AG04450 (cell line): ENCODE measurements at regions not wholly inside any gene's neighbourhood (a gene's known extent, or its start where the extent isn't known, plus 50 kb on each side); places are given as distances from the start of the nearest gene placed in this dataset.

Source experiments
- CTCF ChIA-PET: fragments of 300-600, 350-600 bp; formaldehyde crosslinking; extraction: SDS; loops from one replicate; lab custom pipeline; 2022; ENCODE audit warnings: antibody characterized with exemption, inconsistent platforms; lab: Charles Lee
- POLR2A ChIA-PET: fragments of 350-600 bp; formaldehyde crosslinking; extraction: SDS; loops from one replicate; lab custom pipeline; 2021; ENCODE audit warnings: antibody characterized with exemption, inconsistent platforms; lab: Yijun Ruan, JAX
- DNase-seq: peaks from one replicate; pipeline ENCODE4 v3.0.0-alpha.2; 2011; ENCODE audit warnings: low read depth, low spot score
- H3K27ac ChIP-seq: one replicate; pipeline ENCODE4 v1.5.1; 2012; ENCODE audit warnings: low read depth, low read length, control low read depth
- H3K27me3 ChIP-seq: one replicate; pipeline ENCODE4 v1.6.0; 2012; ENCODE audit warnings: low read length; ENCODE audit not compliant: control insufficient read depth, insufficient read depth
- H3K4me3 ChIP-seq: 2 replicates; pipeline ENCODE4 v1.5.1; 2011; ENCODE audit warnings: mild to moderate bottlenecking, low read depth, low read length, control low read depth
- H3K9me3 ChIP-seq: 2 replicates; pipeline ENCODE4 v1.5.1; 2012; ENCODE audit warnings: low read length; ENCODE audit not compliant: control insufficient read depth, insufficient read depth
- TF ChIP-seq, protein P1 (sequence below): IDR thresholded peaks from 2 replicates; pipeline ENCODE4 v1.5.1; 2011; ENCODE audit warnings: low read depth, low read length, control low read depth, inconsistent platforms

DNA sequence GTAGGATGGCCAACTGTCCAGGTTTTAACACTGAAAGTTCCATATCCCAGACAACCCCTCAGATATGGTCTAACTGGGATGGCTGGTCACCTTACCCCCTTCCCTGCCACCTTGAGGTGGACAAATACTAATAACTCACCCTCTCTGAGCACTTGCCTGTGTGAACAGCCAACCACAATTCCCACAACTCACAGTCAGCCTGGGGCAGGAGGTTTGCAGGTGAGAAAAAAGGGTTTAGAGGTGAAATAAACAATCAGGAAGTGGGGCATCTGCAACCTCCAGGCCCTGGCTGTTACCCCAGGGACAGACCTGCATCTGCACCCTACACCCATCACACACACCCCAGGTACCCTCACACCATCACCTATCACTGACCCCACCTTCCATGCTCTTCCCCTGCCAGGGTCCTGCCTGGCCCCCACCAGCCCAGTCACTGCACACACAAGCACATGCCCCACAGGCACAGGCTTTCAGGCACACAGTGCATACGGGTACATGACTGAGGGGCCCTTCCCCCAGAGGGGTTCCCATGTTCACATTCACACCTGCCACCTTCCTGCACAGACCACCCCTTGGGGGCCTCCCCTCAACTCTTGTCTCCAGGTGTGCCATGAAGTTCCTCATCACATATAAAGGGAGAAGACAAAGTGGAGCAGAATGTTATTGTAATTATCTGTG lies 679.5 kb downstream of the MATN1 start:
- Histone ChIP-seq H3K27me3 (no peaks in the 10 kb centered on the region), H3K27ac (no peak overlapping the region), H3K9me3 (peaks cover 17% of the 10 kb centered on the region), H3K4me3 (no peak overlapping the region)
- CTCF ChIA-PET: no interaction called here
- no peak for DNase-seq
- POLR2A ChIA-PET: interaction anchor here (0.7 kb wide), 1 partner anchor 145 kb away, joined by 3 read pairs; no protein-coding TSS in a partner anchor
- TF ChIP-seq, protein P1, sequence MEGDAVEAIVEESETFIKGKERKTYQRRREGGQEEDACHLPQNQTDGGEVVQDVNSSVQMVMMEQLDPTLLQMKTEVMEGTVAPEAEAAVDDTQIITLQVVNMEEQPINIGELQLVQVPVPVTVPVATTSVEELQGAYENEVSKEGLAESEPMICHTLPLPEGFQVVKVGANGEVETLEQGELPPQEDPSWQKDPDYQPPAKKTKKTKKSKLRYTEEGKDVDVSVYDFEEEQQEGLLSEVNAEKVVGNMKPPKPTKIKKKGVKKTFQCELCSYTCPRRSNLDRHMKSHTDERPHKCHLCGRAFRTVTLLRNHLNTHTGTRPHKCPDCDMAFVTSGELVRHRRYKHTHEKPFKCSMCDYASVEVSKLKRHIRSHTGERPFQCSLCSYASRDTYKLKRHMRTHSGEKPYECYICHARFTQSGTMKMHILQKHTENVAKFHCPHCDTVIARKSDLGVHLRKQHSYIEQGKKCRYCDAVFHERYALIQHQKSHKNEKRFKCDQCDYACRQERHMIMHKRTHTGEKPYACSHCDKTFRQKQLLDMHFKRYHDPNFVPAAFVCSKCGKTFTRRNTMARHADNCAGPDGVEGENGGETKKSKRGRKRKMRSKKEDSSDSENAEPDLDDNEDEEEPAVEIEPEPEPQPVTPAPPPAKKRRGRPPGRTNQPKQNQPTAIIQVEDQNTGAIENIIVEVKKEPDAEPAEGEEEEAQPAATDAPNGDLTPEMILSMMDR: no peak

DNA sequence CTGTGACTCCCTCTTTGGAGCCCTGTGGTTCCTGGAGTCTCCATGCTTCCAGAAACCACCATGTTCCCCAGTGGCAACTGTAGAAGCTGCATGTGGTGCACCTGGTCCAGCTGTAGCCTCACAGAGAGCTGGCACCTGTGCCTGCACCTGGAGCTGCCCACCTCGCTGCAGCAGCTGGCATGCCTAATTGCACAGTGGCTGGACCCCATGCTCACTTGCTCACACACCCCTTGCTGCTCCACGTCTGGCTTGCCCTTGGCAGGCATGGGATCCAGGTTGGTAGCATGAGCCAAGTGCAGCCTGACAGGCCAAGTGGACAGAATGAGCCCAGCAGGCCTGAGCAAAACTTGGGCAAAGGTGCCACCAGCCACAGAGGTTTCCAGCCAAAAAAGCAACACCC lies 680.1 kb downstream of the MATN1 start:
- H3K4me3 ChIP-seq: no peak overlapping the region
- CTCF ChIA-PET: interaction anchor here (0.5 kb wide), 1 partner anchor 799 kb away, joined by 3 read pairs; no protein-coding TSS in a partner anchor
- no peak for DNase-seq
- H3K9me3 ChIP-seq: peaks cover 17% of the 10 kb centered on the region
- no peaks in the 10 kb centered on the region for H3K27me3 ChIP-seq
- TF ChIP-seq, protein P1: no peak
- POLR2A ChIA-PET: no interaction called here
- H3K27ac ChIP-seq: no peak overlapping the region

DNA sequence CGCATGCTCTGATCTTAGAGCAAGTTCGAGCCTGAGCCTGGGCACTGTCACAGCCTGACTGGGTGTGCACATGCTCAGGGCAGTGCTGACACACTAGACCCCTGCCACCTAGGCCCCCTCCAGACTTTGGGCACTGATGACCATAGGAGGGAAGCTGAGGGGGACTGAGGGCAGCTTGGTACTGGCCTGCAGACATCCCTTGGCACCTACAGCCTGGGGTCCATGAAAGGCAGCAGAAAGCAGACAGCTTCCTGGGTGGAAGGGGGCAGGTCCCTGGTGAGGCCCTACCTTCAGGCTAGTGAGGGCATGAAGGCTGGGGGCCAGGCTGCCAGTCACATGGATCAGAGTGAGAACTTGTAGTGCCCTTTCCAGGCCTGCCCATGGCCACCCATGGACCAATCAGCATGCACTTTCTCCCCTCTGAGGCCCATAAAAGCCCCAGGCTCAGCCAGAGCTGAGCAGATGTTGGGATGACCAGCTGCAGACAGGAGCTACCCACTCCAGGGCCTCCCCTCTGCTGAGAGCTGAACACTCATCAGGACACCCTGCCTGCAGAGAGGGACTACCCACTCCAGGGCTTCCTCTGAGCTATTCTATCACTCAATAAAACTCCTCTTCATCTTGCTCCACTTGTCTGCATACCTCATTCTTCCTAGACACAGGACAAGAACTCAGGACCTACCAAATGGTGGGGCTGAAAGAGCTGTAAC lies 680.8 kb downstream of the MATN1 start:
- no peak for DNase-seq
- Histone ChIP-seq H3K27ac (no peak overlapping the region), H3K9me3 (peaks cover 17% of the 10 kb centered on the region), H3K4me3 (no peak overlapping the region), H3K27me3 (no peaks in the 10 kb centered on the region)
- TF ChIP-seq, protein P1: no peak
- ChIA-PET POLR2A (no interaction called here), CTCF (interaction anchor here (0.5 kb wide), 1 partner anchor 799 kb away, joined by 3 read pairs; no protein-coding TSS in a partner anchor)

DNA sequence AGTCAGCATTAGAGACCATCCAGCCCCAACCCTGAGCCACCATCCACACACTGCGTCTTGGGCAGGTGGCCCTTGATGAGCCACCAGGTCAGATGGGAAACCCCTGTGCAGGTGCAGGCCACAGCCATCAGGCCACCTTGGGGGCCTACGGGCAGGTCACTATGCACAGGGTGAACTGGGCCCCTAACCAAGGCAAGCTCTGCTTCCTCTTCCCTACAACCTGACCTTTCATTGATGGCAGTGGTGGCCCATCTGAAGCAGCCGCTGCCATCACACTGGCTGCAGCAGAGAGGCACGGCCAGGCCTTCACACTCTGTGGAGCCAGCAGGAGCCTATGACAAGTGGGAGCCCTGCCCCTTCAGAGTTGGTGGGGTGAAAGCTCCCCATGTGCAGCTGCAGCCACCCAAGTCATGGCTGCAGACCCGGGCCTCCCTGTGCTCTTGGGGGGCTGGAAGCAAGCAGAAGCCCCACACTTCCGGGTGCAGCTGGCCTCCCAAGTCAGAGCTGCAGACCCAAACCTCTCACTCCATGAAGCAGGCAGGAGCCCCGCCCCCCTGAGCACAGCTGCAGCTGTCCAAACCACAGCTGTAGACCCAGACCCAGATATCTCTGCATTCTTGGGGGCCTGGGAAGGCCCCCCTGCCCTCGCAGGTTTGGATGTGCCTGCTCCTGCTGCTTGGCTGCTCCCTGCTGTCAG lies 681.5 kb downstream of the MATN1 start:
- H3K9me3 ChIP-seq: peaks cover 17% of the 10 kb centered on the region
- DNase-seq: no peak
- TF ChIP-seq, protein P1: no peak
- POLR2A ChIA-PET: no interaction called here
- no peak overlapping the region for H3K27ac ChIP-seq
- H3K27me3 ChIP-seq: no peaks in the 10 kb centered on the region
- CTCF ChIA-PET: no interaction called here
- no peak overlapping the region for H3K4me3 ChIP-seq
